ENCODE measurements at regions not wholly inside any gene's neighbourhood (a gene's known extent, or its start where the extent isn't known, plus 50 kb on each side); places are given as distances from the start of the nearest gene placed in this dataset.

GRCh38 chr2:181841079-181841478 is 50.5 kb upstream of the ITPRID2 start:
- TF ChIP-seq PHF8 (IDR thresholded peaks at IDR 0.05; ENCODE audit: borderline replicate concordance, low read depth) (no peak), E2F6 (IDR thresholded peaks at IDR 0.05; ENCODE audit: borderline replicate concordance, low read depth) (no peak), CTCF (IDR thresholded peaks at IDR 0.05) (no peak), POLR2A (IDR thresholded peaks at IDR 0.05; ENCODE audit: low read length) (no peak), EP300 (IDR thresholded peaks at IDR 0.05) (no peak), POLR2AphosphoS2 (conservative IDR thresholded peaks at IDR 0.05; ENCODE audit: low read length) (no peak), HOXB13 (CRISPR knock-in tag; IDR thresholded peaks at IDR 0.05; ENCODE audit: low read depth) (no peak), TP53 (CRISPR knock-in tag; IDR thresholded peaks at IDR 0.05) (no peak), EHMT2 (IDR thresholded peaks at IDR 0.05; ENCODE audit: low read depth) (no peak), RAD21 (conservative IDR thresholded peaks at IDR 0.05 in 1 of 2, IDR thresholded peaks at IDR 0.05 in 1 of 2) (no peak), RCOR1 (IDR thresholded peaks at IDR 0.05; ENCODE audit: low read depth, low read length) (no peak), CEBPB (IDR thresholded peaks at IDR 0.05) (no peak)
